KG1 (cell line): ENCODE measurements at regions not wholly inside any gene's neighbourhood (a gene's known extent, or its start where the extent isn't known, plus 50 kb on each side); places are given as distances from the start of the nearest gene placed in this dataset.

Experiments used
- DNase-seq: peaks from one replicate; lab custom pipeline; 2025; lab: John Stamatoyannopoulos, UW

GRCh38 chr4:74878323-74878722 is 54.6 kb upstream of the PARM1 start:
- DNase-seq = no peak

GRCh38 chr4:74875451-74875850 is 57.5 kb upstream of the PARM1 start:
- no peak for DNase-seq

DNA sequence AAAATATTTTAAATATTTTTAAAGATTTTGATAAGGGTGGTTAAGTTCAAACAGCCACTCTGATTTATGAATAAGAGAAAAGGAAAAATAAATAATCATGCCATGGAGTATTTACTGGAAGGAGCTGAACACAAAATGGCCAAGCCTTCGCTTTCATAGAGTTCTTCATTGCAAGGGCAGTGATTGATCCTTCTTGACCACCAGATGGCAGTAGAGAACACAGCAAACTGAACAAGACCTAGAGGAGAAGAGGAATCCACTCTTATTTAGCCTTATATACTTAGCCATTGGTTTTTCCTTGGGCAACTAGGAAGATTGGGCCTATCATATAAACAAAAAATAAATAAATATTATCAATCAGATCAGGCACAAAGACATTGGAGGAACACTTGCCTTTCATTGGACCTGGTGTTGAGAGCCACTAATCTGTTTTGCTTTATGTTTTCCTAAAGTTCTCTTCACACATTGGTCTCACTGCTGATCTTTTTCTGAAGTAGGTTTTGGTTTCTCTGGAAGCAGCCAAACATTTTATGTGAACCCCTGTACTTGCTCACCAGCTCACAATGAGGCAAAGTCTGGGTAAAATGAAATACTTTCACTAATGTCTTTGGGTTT is 58.1 kb upstream of the PARM1 start:
- DNase-seq = peak; percentile 11

DNA sequence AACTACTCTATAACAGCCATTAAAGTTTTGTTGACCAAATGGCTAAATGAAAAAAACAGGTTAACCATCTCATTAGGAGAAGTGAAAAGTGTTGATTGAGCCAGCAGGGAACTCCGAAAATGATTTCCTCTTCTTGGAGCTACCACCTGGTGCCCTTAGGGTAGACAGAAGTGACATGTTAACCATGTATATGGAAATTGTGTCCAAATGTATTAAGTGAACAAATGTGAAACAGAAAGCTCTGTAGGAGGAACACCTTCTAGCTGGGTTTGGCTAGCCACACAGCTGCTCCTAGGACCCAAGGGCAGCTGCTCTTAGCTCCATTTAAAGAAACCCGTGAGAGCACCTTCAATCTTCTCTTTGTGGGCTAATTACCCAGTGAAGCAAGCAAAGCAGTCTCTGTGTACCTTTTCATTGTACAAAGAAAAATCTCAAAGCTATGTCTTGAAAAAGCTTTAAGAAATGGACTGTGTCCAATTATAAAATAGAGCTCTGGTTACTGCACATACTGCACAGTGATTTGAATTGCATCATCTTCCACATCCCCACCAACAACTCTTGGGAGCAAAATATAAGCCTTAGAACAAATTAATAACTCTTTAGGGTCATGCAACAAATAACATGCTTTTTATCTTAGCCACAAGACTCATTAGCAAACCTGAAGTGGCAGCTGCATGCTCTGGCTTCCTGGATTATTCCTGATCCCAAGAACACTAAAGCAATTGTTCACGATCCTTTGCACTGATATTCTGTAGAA is 59.2 kb upstream of the PARM1 start:
- DNase-seq = no peak

GRCh38 chr4:74858921-74859562 is 64.7 kb upstream of the BTC start:
- no peak for DNase-seq

DNA sequence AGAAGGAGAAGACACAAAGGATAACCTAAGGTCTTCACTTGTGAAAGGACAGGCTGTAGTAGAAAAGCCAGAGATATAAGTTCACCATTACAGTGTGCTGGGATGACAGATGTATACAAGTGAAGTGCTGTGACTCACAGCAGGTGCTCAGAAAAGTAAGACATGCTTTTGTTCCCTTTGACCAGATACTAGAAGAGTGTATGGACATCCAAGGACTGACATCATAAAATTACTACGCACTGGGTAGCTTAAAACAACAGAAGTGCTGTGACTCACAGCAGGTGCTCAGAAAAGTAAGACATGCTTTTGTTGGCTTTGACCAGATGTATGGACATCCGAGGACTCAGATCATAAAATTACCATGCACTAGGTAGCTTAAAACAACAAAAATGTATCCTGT is 61.6 kb upstream of the BTC start:
- DNase-seq = no peak

- no peak for DNase-seq
These were observed 54.5 kb upstream of the BTC start for GRCh38 chr4:74848774-74849173.

- DNase-seq = no peak
These were observed 51.5 kb upstream of the BTC start for GRCh38 chr4:74845834-74846233.
